Body of pancreas (tissue), 4 donors: ENCODE measurements at regions not wholly inside any gene's neighbourhood (a gene's known extent, or its start where the extent isn't known, plus 50 kb on each side); places are given as distances from the start of the nearest gene placed in this dataset.

ENCODE experiments used
- CTCF ChIP-seq, 7 experiments: fragments of 450-650 bp in 4 of 7; fragments of 200-600 bp in 3 of 7; sonication (generic) in 3 of 7; IDR thresholded peaks; one replicate each; pipeline ENCODE4 v1.5.1; 2016 to 2019; ENCODE audit warnings: antibody characterized with exemption in 7 of 7
- POLR2A ChIP-seq, 3 donors: fragments of 450-650 bp; IDR thresholded peaks; one replicate each; pipeline ENCODE4 v1.6.1; 2016; ENCODE audit warnings: antibody characterized with exemption in 3 of 3, mild to moderate bottlenecking in 2 of 3

GRCh38 chr13:106874323-106874722 is 306.4 kb upstream of the ARGLU1 start:
- TF ChIP-seq CTCF (IDR thresholded peaks at IDR 0.05): no peak
- TF ChIP-seq POLR2A (IDR thresholded peaks at IDR 0.05): no peak
